Panc1 (cell line): ENCODE measurements at regions not wholly inside any gene's neighbourhood (a gene's known extent, or its start where the extent isn't known, plus 50 kb on each side); places are given as distances from the start of the nearest gene placed in this dataset.

Experiments used
- ATAC-seq: fragments of 200-7000 bp; cut with Tn5 transposase; 2 replicates; pipeline ENCODE4 v1.9.1; 2020; ENCODE audit warnings: mild to moderate bottlenecking, moderate library complexity
- BruUV-seq: library from RNA; stranded (reverse); fragments of 400-500 nt; replicated peaks from 2 replicates; lab custom pipeline; 2021; lab: Mats Ljungman, UMichigan
- CTCF ChIA-PET: fragments of 300-600 bp; sonication (Branson Sonifier 250); formaldehyde crosslinking; loops from one replicate; lab custom pipeline; 2022; ENCODE audit warnings: antibody characterized with exemption; lab: Charles Lee
- POLR2A ChIA-PET: fragments of 300-600 bp; sonication (Branson Sonifier 250); formaldehyde crosslinking; loops from one replicate; lab custom pipeline; 2022; ENCODE audit warnings: antibody characterized with exemption; lab: Charles Lee
- DNase-seq: peaks from one replicate; pipeline ENCODE4 v3.0.0-alpha.2; 2010; ENCODE audit warnings: low read depth, low spot score
- H3K27ac ChIP-seq: 2 replicates; pipeline ENCODE4 v1.5.1; 2011; ENCODE audit warnings: mild to moderate bottlenecking, low read length, inconsistent platforms
- H3K27me3 ChIP-seq: fragments of 200-500 bp; sonication (Bioruptor generic); 2 replicates; pipeline ENCODE4 v1.6.0; 2014; ENCODE audit warnings: low read length, inconsistent platforms; ENCODE audit not compliant: control insufficient read depth, insufficient read depth
- H3K36me3 ChIP-seq: fragments of 200-500 bp; sonication (Bioruptor generic); 2 replicates; pipeline ENCODE4 v1.5.1; 2014; ENCODE audit warnings: inconsistent platforms, mild to moderate bottlenecking, low read length, moderate library complexity; ENCODE audit not compliant: control insufficient read depth, insufficient read depth
- H3K4me1 ChIP-seq: 2 replicates; pipeline ENCODE4 v1.5.1; 2011; ENCODE audit warnings: inconsistent platforms, mild to moderate bottlenecking, low read length, moderate library complexity; ENCODE audit not compliant: control insufficient read depth, insufficient read depth
- H3K4me3 ChIP-seq, 2 experiments: 2 replicates each; pipeline ENCODE4 v1.5.1; 2011 to 2012; ENCODE audit warnings: low read depth in 2 of 2, low read length in 2 of 2, mild to moderate bottlenecking in 2 of 2, inconsistent platforms in 1 of 2, moderate library complexity in 1 of 2
- H3K9me3 ChIP-seq: fragments of 200-500 bp; sonication (Bioruptor generic); 2 replicates; pipeline ENCODE4 v1.5.1; 2014; ENCODE audit warnings: low read depth, mild to moderate bottlenecking, inconsistent platforms, low read length, moderate library complexity; ENCODE audit not compliant: control insufficient read depth, insufficient read depth
- CTCF ChIP-seq: fragments of 450-650 bp; IDR thresholded peaks from 2 replicates; pipeline ENCODE4 v1.5.1; 2017; ENCODE audit warnings: mild to moderate bottlenecking
- POLR2AphosphoS5 ChIP-seq: IDR thresholded peaks from 2 replicates; pipeline ENCODE4 v1.6.1; 2012; ENCODE audit warnings: mild to moderate bottlenecking, low read depth, low read length, moderate library complexity
- SIN3A ChIP-seq: IDR thresholded peaks from 2 replicates; pipeline ENCODE4 v1.6.1; 2012; ENCODE audit warnings: low read depth, mild to moderate bottlenecking, low read length, moderate library complexity, borderline replicate concordance; ENCODE audit not compliant: insufficient read depth
- TCF7L2 ChIP-seq: IDR thresholded peaks from 2 replicates; pipeline ENCODE4 v1.6.1; 2011; ENCODE audit warnings: mild to moderate bottlenecking, low read depth, low read length, inconsistent platforms
- in situ Hi-C: cut with HindIII; loops from 2 replicates; pipeline ENCODE4 v1.10.0; 2016; ENCODE audit warnings: low sequenced_read_pairs, low pct_unique_long_range_greater_than_20kb
- intact Hi-C: fragments of 100-400 bp; cut with micrococcal nuclease; formaldehyde crosslinking; loops from one replicate; pipeline ENCODE4 v1.10.0; 2022; ENCODE audit not compliant: unreplicated experiment
- TF ChIP-seq, protein P1 (sequence below), 2 experiments: IDR thresholded peaks; 2 replicates each; pipeline ENCODE4 v1.6.1; 2011 to 2012; ENCODE audit warnings: low read depth in 2 of 2, control low read depth in 1 of 2, low read length in 1 of 2, mild to moderate bottlenecking in 1 of 2, moderate library complexity in 1 of 2; ENCODE audit not compliant: insufficient read depth in 1 of 2

DNA sequence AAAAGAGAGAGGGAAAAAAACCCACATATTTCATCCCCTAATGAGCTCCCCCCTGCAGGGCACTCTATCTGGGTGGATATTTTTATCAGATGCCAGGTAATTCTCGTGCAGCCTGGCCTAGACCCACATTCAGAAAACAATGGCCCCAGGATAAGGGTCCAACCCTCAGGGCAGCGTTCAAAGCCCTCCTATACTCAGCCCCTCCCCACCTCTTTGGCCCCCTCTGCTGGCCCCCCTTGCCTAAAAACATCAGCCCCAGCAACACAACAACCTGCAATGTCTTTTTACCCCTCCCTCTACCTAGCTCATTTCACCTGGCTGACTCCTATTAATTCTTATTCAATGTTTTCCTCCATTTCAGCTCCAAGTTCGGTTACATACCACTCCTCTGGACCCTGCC, 145.4 kb upstream of the MED14 start:
- no peaks in the 10 kb centered on the region; the same call in 1 of the 2 replicates for H3K4me1 ChIP-seq
- no peaks in the 10 kb centered on the region for H3K27me3 ChIP-seq
- H3K27ac ChIP-seq, result no peak overlapping the region
- POLR2A ChIA-PET, result no interaction called here
- no TSS peak for BruUV-seq
- CTCF ChIA-PET, result no interaction called here
- no peaks in the 10 kb centered on the region for H3K9me3 ChIP-seq
- no peak overlapping the region for H3K4me3 ChIP-seq
- DNase-seq (no peak), ATAC-seq (no peak)
- in situ Hi-C loops, result no loop called here
- intact Hi-C loops, result no loop called here
- no peaks in the 10 kb centered on the region for H3K36me3 ChIP-seq
- no peak for TF ChIP-seq SIN3A
- no peak for TF ChIP-seq POLR2AphosphoS5
- no peak for TF ChIP-seq TCF7L2
- TF ChIP-seq CTCF, result no peak
- TF ChIP-seq, protein P1, sequence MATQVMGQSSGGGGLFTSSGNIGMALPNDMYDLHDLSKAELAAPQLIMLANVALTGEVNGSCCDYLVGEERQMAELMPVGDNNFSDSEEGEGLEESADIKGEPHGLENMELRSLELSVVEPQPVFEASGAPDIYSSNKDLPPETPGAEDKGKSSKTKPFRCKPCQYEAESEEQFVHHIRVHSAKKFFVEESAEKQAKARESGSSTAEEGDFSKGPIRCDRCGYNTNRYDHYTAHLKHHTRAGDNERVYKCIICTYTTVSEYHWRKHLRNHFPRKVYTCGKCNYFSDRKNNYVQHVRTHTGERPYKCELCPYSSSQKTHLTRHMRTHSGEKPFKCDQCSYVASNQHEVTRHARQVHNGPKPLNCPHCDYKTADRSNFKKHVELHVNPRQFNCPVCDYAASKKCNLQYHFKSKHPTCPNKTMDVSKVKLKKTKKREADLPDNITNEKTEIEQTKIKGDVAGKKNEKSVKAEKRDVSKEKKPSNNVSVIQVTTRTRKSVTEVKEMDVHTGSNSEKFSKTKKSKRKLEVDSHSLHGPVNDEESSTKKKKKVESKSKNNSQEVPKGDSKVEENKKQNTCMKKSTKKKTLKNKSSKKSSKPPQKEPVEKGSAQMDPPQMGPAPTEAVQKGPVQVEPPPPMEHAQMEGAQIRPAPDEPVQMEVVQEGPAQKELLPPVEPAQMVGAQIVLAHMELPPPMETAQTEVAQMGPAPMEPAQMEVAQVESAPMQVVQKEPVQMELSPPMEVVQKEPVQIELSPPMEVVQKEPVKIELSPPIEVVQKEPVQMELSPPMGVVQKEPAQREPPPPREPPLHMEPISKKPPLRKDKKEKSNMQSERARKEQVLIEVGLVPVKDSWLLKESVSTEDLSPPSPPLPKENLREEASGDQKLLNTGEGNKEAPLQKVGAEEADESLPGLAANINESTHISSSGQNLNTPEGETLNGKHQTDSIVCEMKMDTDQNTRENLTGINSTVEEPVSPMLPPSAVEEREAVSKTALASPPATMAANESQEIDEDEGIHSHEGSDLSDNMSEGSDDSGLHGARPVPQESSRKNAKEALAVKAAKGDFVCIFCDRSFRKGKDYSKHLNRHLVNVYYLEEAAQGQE (IDR thresholded peaks at IDR 0.05; ENCODE audit: insufficient read depth in 1 of 2, low read depth in 2 of 2, low read length in 1 of 2), result no peak

DNA sequence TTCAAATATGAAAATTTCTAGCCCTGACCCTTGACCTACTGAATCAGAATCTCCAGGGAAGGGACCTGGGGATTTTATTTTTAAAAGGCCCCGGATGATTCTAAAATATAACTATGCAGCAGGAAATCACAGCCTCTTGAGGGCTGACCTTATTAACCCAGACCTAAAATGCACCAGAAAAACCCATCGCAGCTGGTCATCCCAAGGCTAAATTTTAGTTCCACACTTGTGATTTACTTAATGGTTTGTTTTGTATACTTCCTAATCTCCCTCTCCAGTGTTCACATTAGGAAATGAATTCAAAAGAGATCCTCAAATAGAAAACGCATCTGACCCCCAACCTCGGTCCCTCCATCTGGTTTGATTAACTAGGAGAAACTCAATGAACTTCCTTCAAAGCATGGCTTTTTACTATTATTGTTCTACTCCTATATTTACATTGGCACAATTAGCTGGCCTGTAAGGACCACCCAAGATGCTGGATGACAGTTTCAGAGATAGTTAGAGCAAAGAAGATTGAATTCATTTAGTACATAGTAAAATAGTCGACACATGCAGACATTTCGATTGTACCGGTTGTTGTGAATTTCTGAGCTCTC, 147.8 kb upstream of the MED14 start:
- H3K4me3 ChIP-seq, result no peak overlapping the region
- TF ChIP-seq SIN3A (no peak), TCF7L2 (no peak), CTCF (no peak), POLR2AphosphoS5 (no peak)
- TF ChIP-seq, protein P1 (IDR thresholded peaks at IDR 0.05; ENCODE audit: insufficient read depth in 1 of 2, low read depth in 2 of 2, low read length in 1 of 2), result no peak
- no peak for DNase-seq
- ATAC-seq, result no peak
- no peaks in the 10 kb centered on the region for H3K27me3 ChIP-seq
- no peak overlapping the region for H3K27ac ChIP-seq
- no peaks in the 10 kb centered on the region for H3K9me3 ChIP-seq
- in situ Hi-C loops (no loop called here), intact Hi-C loops (no loop called here)
- CTCF ChIA-PET, result interaction anchor here (0.6 kb wide), 1 partner anchor 114 kb away, joined by 3 read pairs; no protein-coding TSS in a partner anchor
- no peaks in the 10 kb centered on the region for H3K36me3 ChIP-seq
- no TSS peak for BruUV-seq
- POLR2A ChIA-PET, result interaction anchor here (0.6 kb wide), 1 partner anchor 39 kb away, joined by 3 read pairs; no protein-coding TSS in a partner anchor
- H3K4me1 ChIP-seq, result no peaks in the 10 kb centered on the region; the same call in 1 of the 2 replicates
